OCI-LY1 (cell line): ENCODE measurements at regions not wholly inside any gene's neighbourhood (a gene's known extent, or its start where the extent isn't known, plus 50 kb on each side); places are given as distances from the start of the nearest gene placed in this dataset.

Source experiments
- EZH2 ChIP-seq: fragments of 200-600 bp; sonication (generic), shearing (Covaris generic); IDR thresholded peaks from 2 replicates; pipeline ENCODE4 v1.8.0; 2017; ENCODE audit warnings: borderline replicate concordance, mixed run types, mild to moderate bottlenecking, antibody characterized with exemption, low read length, moderate library complexity, mixed read lengths
- TF ChIP-seq, protein P1 (sequence below): fragments of 200-600 bp; sonication (generic), shearing (Covaris generic); IDR thresholded peaks from 2 replicates; pipeline ENCODE4 v1.5.1; 2017; ENCODE audit warnings: mild to moderate bottlenecking, antibody characterized with exemption, low read length, moderate library complexity, mixed read lengths

DNA sequence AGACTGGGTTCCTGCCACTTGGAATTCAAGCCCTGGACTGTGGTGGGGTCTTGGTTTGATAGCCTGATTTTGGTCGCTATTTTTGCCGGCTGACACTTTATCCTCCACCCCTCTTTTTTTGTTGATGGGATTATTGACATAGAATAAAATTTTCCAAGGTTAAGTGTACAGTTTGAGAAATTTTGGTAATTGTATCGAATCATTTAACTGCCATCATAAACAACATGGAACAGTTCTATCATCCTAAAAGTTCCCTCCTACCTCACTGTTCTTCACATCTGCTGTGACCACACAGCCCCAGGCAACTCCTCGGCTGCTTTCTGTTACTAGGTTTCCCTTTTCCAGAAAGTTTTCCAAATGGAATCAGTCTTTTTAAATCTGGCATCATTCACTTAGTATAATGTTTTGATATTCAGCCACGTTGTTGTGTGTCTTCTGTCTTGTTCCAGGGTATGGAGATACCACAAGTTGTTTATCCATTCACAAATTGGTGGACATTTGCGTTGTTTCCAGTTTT lies 50.6 kb upstream of the STEAP1B start:
- TF ChIP-seq, protein P1, sequence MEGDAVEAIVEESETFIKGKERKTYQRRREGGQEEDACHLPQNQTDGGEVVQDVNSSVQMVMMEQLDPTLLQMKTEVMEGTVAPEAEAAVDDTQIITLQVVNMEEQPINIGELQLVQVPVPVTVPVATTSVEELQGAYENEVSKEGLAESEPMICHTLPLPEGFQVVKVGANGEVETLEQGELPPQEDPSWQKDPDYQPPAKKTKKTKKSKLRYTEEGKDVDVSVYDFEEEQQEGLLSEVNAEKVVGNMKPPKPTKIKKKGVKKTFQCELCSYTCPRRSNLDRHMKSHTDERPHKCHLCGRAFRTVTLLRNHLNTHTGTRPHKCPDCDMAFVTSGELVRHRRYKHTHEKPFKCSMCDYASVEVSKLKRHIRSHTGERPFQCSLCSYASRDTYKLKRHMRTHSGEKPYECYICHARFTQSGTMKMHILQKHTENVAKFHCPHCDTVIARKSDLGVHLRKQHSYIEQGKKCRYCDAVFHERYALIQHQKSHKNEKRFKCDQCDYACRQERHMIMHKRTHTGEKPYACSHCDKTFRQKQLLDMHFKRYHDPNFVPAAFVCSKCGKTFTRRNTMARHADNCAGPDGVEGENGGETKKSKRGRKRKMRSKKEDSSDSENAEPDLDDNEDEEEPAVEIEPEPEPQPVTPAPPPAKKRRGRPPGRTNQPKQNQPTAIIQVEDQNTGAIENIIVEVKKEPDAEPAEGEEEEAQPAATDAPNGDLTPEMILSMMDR, result no peak
- no peak for TF ChIP-seq EZH2
